ENCODE measurements at regions not wholly inside any gene's neighbourhood (a gene's known extent, or its start where the extent isn't known, plus 50 kb on each side); places are given as distances from the start of the nearest gene placed in this dataset.

- H3K4me3 ChIP-seq (ENCODE audit: low read depth, low read length): no peak overlapping the region
- TF ChIP-seq POLR2A (IDR thresholded peaks at IDR 0.05; ENCODE audit: extremely low read depth, insufficient read length) (no peak), CTCF (IDR thresholded peaks at IDR 0.05; ENCODE audit: low read depth, low read length) (peak; percentile 10), MAX (IDR thresholded peaks at IDR 0.05; ENCODE audit: low read depth, low read length) (no peak), MYC (IDR thresholded peaks at IDR 0.05; ENCODE audit: low read depth, low read length) (peak; percentile 8; the same call in 1 of the 2 replicates)
- DNase-seq (ENCODE audit: low read depth): peak; percentile 95
Observed at GRCh38 chr6:44010411-44011349, 116.6 kb downstream of the MRPL14 start.

DNA sequence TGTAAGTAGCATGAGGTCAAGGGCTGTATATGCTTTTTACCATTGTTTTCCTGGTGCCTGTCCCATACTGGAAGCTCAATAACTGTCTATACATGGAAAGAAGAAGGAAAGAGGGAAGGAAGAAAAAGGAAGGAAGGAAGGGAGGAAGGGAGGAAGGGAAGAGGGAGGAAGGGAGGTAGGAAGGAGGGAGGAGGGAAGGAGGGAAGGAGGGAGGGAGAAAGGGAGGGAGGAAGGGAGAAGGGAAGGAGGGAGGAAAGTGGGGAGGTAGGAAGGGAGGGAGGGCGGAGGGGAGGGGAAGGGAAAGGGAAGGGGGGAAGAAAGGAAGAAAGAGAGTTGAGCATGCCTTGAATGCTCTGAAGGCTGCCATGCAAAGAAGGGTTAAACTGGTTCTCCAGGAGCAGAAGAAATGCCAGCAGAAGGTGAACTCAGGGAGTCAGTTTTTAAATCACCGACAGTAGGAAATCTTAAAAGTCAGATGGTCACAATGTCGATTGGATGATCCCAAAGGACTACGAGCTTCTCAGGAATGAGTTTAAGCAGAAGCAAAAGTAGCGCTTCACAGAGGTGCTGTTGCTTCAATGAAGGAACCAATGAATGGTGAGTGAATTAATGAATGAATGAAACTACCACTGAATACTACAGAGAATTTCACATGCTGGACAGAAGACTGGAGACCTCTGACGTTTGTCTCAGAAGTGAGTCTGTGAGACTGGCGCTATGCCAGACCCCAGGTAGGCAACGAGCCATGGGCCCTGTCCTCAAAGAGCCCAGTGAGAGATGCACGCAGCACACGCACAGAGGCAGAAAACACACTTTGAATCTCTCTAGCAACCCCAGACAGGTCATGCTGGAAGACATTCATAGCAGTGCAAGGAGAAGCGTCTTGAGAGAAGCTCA, 117.6 kb downstream of the MRPL14 start:
- no peak for TF ChIP-seq POLR2A (IDR thresholded peaks at IDR 0.05; ENCODE audit: extremely low read depth, insufficient read length)
- TF ChIP-seq MAX (IDR thresholded peaks at IDR 0.05; ENCODE audit: low read depth, low read length): no peak
- no peak for TF ChIP-seq MYC (IDR thresholded peaks at IDR 0.05; ENCODE audit: low read depth, low read length)
- H3K4me3 ChIP-seq (ENCODE audit: low read depth, low read length): no peak overlapping the region
- no peak for DNase-seq (ENCODE audit: low read depth)

- no peak overlapping the region for H3K4me3 ChIP-seq (ENCODE audit: low read depth, low read length)
- no peak for TF ChIP-seq CTCF (IDR thresholded peaks at IDR 0.05; ENCODE audit: low read depth, low read length)
- no peak for TF ChIP-seq MAX (IDR thresholded peaks at IDR 0.05; ENCODE audit: low read depth, low read length)
- no peak for DNase-seq (ENCODE audit: low read depth)
Observed at GRCh38 chr6:44008821-44009370, 118.4 kb downstream of the MRPL14 start.

DNA sequence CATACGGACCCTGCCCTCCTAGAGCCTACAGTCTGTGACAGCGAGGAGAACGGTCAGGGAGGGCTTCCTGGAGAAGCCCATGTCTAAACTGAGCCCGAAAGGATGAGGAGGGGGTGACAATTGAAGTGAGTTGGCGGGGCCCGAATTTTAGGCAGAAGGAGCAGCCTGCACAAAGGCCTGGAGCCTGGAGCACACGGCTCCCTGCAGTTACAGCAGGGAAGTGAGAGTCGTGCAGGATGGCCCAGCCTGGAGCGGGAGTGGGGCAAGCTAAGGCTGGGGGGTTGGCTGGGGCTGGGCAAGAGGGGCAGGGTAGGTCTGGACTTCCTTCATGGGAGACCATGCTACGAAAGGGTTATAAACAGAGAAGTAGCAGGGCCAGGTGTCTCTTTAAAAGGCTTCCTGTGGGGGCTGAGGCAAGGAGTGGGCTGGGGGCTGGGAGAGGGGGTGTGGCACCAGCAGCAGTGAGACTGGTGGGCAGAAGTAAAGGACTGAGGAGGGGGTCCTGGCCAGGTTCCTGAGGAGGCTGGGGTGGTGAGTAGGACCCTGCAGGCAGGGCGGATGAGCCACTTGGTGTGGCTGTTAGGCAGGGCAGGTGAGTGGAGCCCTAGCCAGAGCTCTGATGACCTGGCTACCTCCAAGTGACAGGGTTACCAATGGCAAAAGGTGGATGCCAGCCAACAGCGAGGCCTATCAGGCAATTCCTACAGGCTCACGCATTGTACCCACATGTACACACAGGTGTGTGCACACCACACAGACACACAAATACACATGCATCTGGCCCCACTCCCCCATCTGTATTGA, 119.2 kb downstream of the MRPL14 start:
- no peak for TF ChIP-seq MYC (IDR thresholded peaks at IDR 0.05; ENCODE audit: low read depth, low read length)
- no peak for TF ChIP-seq POLR2A (IDR thresholded peaks at IDR 0.05; ENCODE audit: extremely low read depth, insufficient read length)
- TF ChIP-seq MAX (IDR thresholded peaks at IDR 0.05; ENCODE audit: low read depth, low read length): no peak
- TF ChIP-seq CTCF (IDR thresholded peaks at IDR 0.05; ENCODE audit: low read depth, low read length): no peak
- H3K4me3 ChIP-seq (ENCODE audit: low read depth, low read length): no peak overlapping the region
- no peak for DNase-seq (ENCODE audit: low read depth)

DNA sequence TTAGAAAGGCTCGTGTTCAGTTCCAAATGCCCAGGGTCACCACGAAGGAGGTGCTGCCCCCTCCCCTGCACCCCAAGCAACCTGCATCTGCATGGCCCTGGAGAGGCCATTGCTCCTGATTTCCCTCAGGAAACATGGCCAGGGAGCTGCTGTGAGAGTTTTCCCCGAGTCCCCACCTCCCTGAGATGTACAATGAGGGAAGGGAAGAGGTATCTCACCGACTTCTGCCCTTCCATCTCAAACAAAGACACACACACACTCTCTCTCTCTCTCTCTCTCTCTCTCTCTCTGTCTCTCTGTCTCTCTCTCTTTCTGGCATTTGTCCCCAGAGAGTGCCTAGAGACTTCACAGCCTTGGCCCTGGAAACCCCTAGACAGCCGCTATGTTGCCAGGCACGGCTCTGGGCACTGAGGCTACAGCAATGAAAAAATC, 120.4 kb downstream of the MRPL14 start:
- TF ChIP-seq MAX (IDR thresholded peaks at IDR 0.05; ENCODE audit: low read depth, low read length): no peak
- TF ChIP-seq POLR2A (IDR thresholded peaks at IDR 0.05; ENCODE audit: extremely low read depth, insufficient read length): no peak
- no peak for TF ChIP-seq MYC (IDR thresholded peaks at IDR 0.05; ENCODE audit: low read depth, low read length)
- no peak for DNase-seq (ENCODE audit: low read depth)

More for the DNA sequence above, 120.4 kb downstream of the MRPL14 start:
- no peak overlapping the region for H3K4me3 ChIP-seq (ENCODE audit: low read depth, low read length)

Measured in NB4 (cell line).